ENCODE measurements at regions not wholly inside any gene's neighbourhood (a gene's known extent, or its start where the extent isn't known, plus 50 kb on each side); places are given as distances from the start of the nearest gene placed in this dataset.

- no peak for TF ChIP-seq POLR2A (IDR thresholded peaks at IDR 0.05)
- no peak for TF ChIP-seq CTCF (IDR thresholded peaks at IDR 0.05)
These were observed 255.4 kb downstream of the ETNK1 start for GRCh38 chr12:22880331-22880730.
